LNCaP clone FGC (cell line): ENCODE measurements at regions not wholly inside any gene's neighbourhood (a gene's known extent, or its start where the extent isn't known, plus 50 kb on each side); places are given as distances from the start of the nearest gene placed in this dataset.

Source experiments
- DNase-seq: peaks from one replicate; pipeline ENCODE4 v3.0.0-alpha.2; 2011; ENCODE audit warnings: low read depth
- H3K4me3 ChIP-seq: 2 replicates; pipeline ENCODE4 v1.5.1; 2011; ENCODE audit warnings: mild to moderate bottlenecking, low read depth, low read length, control low read depth
- CTCF ChIP-seq: IDR thresholded peaks from 2 replicates; pipeline ENCODE4 v1.5.1; 2012; ENCODE audit warnings: mild to moderate bottlenecking; ENCODE audit not compliant: control insufficient read depth, insufficient read depth; ENCODE audit errors: extremely low read depth

- TF ChIP-seq CTCF, result no peak
- DNase-seq, result no peak
Measured at GRCh38 chr7:96441436-96442084, 119.7 kb upstream of the SLC25A13 start.

GRCh38 chr7:96440328-96440727 is 118.4 kb upstream of the SLC25A13 start:
- no peak for TF ChIP-seq CTCF
- no peak for DNase-seq
- no peak overlapping the region for H3K4me3 ChIP-seq

More at GRCh38 chr7:96441436-96442084, 119.7 kb upstream of the SLC25A13 start:
- no peak overlapping the region for H3K4me3 ChIP-seq

- no peak for TF ChIP-seq CTCF
- no peak for DNase-seq
Measured at GRCh38 chr7:96436880-96437279, 115.0 kb upstream of the SLC25A13 start.

GRCh38 chr7:96430356-96430755 is 108.5 kb upstream of the SLC25A13 start:
- TF ChIP-seq CTCF, result no peak
- H3K4me3 ChIP-seq, result no peak overlapping the region
- DNase-seq, result no peak

More at GRCh38 chr7:96436880-96437279, 115.0 kb upstream of the SLC25A13 start:
- no peak overlapping the region for H3K4me3 ChIP-seq

GRCh38 chr7:96427143-96427542 is 105.2 kb upstream of the SLC25A13 start:
- H3K4me3 ChIP-seq, result no peak overlapping the region
- no peak for DNase-seq
- TF ChIP-seq CTCF, result no peak

GRCh38 chr7:96426685-96427084 is 104.8 kb upstream of the SLC25A13 start:
- no peak for DNase-seq
- no peak overlapping the region for H3K4me3 ChIP-seq
- TF ChIP-seq CTCF, result no peak

GRCh38 chr7:96426027-96426426 is 104.1 kb upstream of the SLC25A13 start:
- TF ChIP-seq CTCF, result no peak
- no peak overlapping the region for H3K4me3 ChIP-seq
- no peak for DNase-seq
